NB4 (cell line): ENCODE measurements at regions not wholly inside any gene's neighbourhood (a gene's known extent, or its start where the extent isn't known, plus 50 kb on each side); places are given as distances from the start of the nearest gene placed in this dataset.

ENCODE experiments used
- CTCF ChIP-seq: IDR thresholded peaks from one replicate; pipeline ENCODE4 v1.5.1; 2012; ENCODE audit warnings: low read depth, low read length
- POLR2A ChIP-seq: IDR thresholded peaks from 2 replicates; pipeline ENCODE4 v1.6.1; 2011; ENCODE audit warnings: mild to moderate bottlenecking; ENCODE audit not compliant: insufficient read length; ENCODE audit errors: extremely low read depth
- TF ChIP-seq, protein P1 (sequence below): IDR thresholded peaks from 2 replicates; pipeline ENCODE4 v1.6.1; 2011; ENCODE audit warnings: low read depth, low read length

DNA sequence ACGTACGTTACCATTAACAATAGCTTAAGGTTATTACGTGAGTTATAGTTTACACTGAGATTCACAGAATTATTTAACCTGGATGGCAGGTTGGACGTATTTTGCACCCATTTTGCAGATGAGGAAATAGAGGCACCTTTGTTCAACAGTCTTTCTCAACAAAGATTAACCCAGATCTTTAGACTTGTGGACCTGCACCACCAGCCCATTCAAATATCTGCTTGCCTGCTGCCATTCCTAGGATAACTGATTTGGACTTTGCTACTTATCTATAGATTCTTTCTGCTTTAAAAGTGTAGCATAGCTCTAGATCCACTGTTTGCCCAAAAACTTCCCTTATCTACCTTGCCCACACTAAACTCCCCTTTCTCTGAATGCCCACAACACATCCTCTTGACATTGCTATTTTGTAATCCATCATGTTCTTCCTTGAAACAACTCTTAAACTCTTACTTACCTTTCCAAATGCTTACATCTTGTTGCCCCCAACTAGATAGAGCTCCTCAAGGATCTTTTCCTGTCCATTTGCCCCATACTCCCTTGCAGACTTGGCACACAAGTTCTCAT lies 56.4 kb upstream of the TNFAIP3 start:
- TF ChIP-seq, protein P1, sequence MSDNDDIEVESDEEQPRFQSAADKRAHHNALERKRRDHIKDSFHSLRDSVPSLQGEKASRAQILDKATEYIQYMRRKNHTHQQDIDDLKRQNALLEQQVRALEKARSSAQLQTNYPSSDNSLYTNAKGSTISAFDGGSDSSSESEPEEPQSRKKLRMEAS: no peak
- TF ChIP-seq CTCF (no peak), POLR2A (no peak)
